Esophagus (tissue), 2 donors: ENCODE measurements at regions not wholly inside any gene's neighbourhood (a gene's known extent, or its start where the extent isn't known, plus 50 kb on each side); places are given as distances from the start of the nearest gene placed in this dataset.

ENCODE experiments used
- H3K27ac ChIP-seq, 2 donors: one replicate each; pipeline ENCODE4 v1.5.1; 2013; ENCODE audit warnings: low read depth in 2 of 2, mild to moderate bottlenecking in 2 of 2, inconsistent platforms in 1 of 2, low read length in 1 of 2, moderate library complexity in 1 of 2
- H3K27me3 ChIP-seq, 2 donors: one replicate each; pipeline ENCODE4 v1.6.1; 2013; ENCODE audit warnings: low read length in 2 of 2, control low read depth in 1 of 2, mild to moderate bottlenecking in 1 of 2; ENCODE audit not compliant: insufficient read depth in 2 of 2, control insufficient read depth in 1 of 2
- H3K36me3 ChIP-seq, 2 donors: one replicate each; pipeline ENCODE4 v1.6.1; 2013; ENCODE audit warnings: low read length in 1 of 2; ENCODE audit not compliant: control insufficient read depth in 2 of 2, insufficient read depth in 2 of 2
- H3K4me1 ChIP-seq, 2 donors: one replicate each; pipeline ENCODE4 v1.6.1; 2013; ENCODE audit warnings: low read length in 1 of 2; ENCODE audit not compliant: control insufficient read depth in 2 of 2, insufficient read depth in 2 of 2
- H3K4me3 ChIP-seq, 2 donors: one replicate each; pipeline ENCODE4 v1.5.1; 2013; ENCODE audit warnings: low read length in 2 of 2, mild to moderate bottlenecking in 2 of 2, low read depth in 1 of 2, moderate library complexity in 1 of 2
- H3K9me3 ChIP-seq, 2 donors: one replicate each; pipeline ENCODE4 v1.6.1; 2013; ENCODE audit warnings: mild to moderate bottlenecking in 2 of 2, low read depth in 1 of 2, low read length in 1 of 2, moderate library complexity in 1 of 2; ENCODE audit not compliant: control insufficient read depth in 2 of 2, insufficient read depth in 1 of 2
- WGBS, 2 donors: extraction: QIAGEN DNeasy Blood & Tissue Kit; methylation state at CpG; one replicate each; pipeline ENCODE4 v1.1.7; 2013; 5-methylcytosine and 5-hydroxymethylcytosine counted together
- donor health status: healthy with polysubstance abuse.
- donor health status: Bipolar disorder and iron deficiency.

DNA sequence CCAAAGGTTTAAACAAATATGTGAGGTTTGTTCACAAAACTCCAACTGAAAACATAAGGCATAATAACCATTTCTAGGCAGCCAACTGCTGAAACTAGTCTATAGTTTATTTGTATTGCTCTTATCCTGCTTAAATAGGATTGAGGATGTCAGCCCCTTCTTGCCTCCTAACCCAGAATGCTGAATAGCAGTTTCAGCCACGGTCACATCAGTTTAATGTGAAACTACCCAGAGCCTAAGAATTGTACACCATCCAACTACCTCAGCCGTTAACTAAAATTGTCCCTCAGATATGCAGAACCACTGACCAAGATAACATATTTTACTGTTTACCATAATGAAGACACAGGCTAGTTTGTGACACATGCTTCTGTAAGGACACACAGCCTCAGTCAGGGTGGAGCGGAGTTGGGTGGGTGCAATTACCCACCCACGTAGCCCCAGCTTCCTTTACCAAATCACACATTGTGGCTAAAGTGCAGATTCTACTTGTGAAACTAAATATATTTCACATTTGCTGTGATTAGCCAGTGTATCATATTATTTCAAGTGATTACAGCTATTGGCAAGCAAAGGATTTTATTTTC is 259.9 kb downstream of the EFNB2 start:
- WGBS, 2 donors: 79 to 80% methylated on average over 4 of the region's 4 CpGs
- Histone ChIP-seq H3K27ac (no peak overlapping the region), H3K27me3 (no peaks in the 10 kb centered on the region), H3K9me3 (no peaks in the 10 kb centered on the region), H3K4me3 (no peak overlapping the region), H3K36me3 (no peaks in the 10 kb centered on the region), H3K4me1 (no peaks in the 10 kb centered on the region)

DNA sequence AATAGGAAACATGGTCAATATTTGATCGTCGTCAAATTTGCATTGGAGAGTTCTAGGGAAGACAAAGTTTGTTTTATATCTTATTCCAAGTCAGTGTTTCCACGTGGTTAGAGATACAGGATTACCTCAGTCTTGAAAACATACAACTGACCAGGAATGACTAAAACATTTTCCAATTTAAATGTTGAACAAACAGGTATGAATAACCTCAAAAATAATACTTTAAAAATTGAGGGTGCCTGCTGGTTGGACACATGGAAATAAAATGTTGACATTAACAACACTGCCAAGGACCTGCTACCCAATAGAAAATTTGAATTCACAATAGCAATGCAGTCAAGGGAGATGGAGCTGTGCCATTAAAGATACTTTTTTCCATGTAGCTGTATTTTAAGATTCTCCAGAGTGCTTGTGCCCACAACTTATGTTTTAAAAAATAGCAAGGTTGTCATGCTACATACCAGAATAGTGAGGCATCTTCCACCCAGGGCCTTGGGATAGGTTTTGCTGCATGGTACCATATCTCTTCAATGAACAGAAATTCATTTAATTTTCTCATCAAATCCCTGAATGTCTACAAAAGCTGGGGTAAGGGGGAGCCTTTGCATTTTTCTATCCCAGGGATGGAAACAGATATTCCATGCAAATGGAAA is 260.8 kb downstream of the EFNB2 start:
- no peaks in the 10 kb centered on the region for H3K36me3 ChIP-seq
- H3K4me1 ChIP-seq: no peaks in the 10 kb centered on the region
- no peaks in the 10 kb centered on the region for H3K9me3 ChIP-seq
- no peak overlapping the region for H3K27ac ChIP-seq
- WGBS, 2 donors: 80 to 84% methylated on average over 3 of the region's 3 CpGs
- H3K27me3 ChIP-seq: no peaks in the 10 kb centered on the region
- no peak overlapping the region for H3K4me3 ChIP-seq

DNA sequence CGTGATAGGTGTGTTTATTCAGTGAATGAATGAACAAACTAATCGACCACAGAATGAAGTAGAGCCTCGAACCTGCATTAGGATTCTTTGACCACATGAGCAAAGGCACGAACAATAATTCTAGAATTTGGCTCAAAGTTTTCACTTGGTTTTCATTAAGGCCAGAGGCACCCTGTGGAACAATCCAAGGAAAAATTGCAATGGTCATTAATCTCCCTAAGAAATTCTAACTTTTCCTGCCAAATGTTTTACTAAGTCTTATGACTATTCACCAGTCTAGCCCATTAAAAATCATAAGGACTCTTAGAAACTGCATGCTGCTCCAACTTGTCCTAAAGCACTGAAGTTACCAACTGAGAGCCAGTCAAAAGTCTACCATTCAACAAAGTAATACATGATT is 271.7 kb downstream of the EFNB2 start:
- WGBS, 2 donors: 80 to 82% methylated on average over 4 of the region's 4 CpGs
- Histone ChIP-seq H3K9me3 (peaks cover 0 to 4% of the 10 kb centered on the region in 2 donors), H3K27me3 (no peaks in the 10 kb centered on the region), H3K27ac (no peak overlapping the region), H3K4me1 (no peaks in the 10 kb centered on the region), H3K36me3 (no peaks in the 10 kb centered on the region), H3K4me3 (no peak overlapping the region)

DNA sequence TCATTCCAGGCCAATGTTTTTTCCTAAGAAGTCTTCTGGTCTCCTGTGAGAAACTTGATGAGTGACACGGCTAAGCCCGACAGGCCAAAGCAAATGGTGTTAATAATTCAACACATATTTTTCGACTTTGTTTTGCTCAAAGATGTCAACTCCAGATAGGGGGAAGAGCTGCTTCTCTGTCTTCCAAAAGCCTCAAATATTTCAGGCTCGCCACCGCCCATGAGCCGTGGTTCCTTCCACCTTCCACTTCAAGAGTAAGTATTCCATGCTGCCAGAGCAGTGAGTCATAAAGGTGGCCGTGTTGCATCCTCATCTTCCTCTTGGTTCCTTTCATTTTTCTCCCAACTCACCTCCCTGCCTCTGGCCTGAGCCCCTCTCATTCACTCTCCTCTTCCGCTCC is 272.6 kb downstream of the EFNB2 start:
- H3K4me3 ChIP-seq: no peak overlapping the region
- H3K27me3 ChIP-seq: no peaks in the 10 kb centered on the region
- 87 to 91% methylated on average over 8 of the region's 8 CpGs for WGBS, 2 donors
- no peaks in the 10 kb centered on the region for H3K4me1 ChIP-seq
- H3K9me3 ChIP-seq: peaks cover 0 to 4% of the 10 kb centered on the region in 2 donors
- H3K36me3 ChIP-seq: no peaks in the 10 kb centered on the region
- no peak overlapping the region for H3K27ac ChIP-seq

DNA sequence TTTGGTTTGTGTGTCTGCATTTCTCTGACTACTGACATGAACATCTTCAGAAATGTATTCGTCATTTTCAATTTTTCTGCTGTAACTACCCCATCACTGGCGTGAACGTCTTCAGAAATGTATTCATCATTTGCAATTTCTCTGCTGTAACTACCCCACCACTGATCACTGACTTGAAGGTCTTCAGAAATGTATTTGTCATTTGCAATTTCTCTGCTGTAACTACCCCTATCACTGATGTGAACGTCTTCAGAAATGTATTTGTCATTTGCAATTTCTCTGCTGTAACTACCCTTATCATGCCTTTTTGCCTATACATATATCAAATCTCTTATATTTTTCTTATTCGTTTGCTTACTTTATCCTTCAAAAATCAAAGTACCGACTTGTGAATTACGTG is 274.0 kb downstream of the EFNB2 start:
- Histone ChIP-seq H3K27ac (no peak overlapping the region), H3K4me1 (no peaks in the 10 kb centered on the region), H3K36me3 (no peaks in the 10 kb centered on the region), H3K4me3 (no peak overlapping the region), H3K27me3 (no peaks in the 10 kb centered on the region), H3K9me3 (peaks cover 0 to 4% of the 10 kb centered on the region in 2 donors)
- WGBS, 2 donors: 90 to 92% methylated on average over 7 of the region's 7 CpGs

DNA sequence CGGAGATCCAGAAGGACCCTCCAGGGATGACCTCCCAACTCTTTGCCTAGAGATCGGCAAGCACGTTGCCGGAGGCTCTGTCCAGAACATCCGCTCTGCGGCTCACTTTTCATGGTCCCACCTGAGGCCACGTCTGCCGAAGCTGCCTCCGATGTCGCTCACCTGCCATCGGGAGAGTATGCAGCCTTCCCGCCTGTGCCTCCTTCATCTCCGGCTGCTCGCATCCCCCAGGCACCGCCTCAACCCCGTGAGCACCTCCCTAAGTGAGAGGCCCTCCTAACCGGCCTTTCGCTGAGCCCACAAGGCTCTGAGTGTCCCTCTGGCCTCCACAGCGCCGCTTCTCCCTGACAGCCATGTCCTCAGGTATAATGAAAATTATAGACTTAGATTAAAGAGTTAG is 275.1 kb downstream of the EFNB2 start:
- H3K4me3 ChIP-seq: no peak overlapping the region
- no peaks in the 10 kb centered on the region for H3K4me1 ChIP-seq
- peaks cover 0 to 4% of the 10 kb centered on the region in 2 donors for H3K9me3 ChIP-seq
- no peaks in the 10 kb centered on the region for H3K27me3 ChIP-seq
- H3K27ac ChIP-seq: no peak overlapping the region
- no peaks in the 10 kb centered on the region for H3K36me3 ChIP-seq
- WGBS, 2 donors: 96 to 98% methylated on average over 20 of the region's 20 CpGs

DNA sequence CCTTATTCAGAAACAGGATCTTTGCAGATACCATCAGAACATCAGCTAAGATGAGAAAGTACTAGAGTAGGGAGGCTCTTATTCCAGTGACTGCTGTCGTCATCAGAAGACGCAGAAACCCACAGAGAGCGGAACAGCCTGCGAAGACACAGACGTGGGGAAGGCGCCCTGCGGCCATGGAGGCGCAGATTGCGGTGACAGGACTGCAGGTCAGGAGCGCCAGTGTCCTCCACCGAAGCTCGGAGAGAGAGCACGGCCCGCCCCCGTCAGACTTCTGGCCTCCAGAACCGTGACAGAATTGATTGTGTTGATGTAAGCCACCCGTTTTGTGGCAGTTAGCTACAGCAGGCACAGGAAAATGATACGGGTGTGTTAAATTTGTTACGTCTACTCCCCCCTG is 275.5 kb downstream of the EFNB2 start:
- H3K27ac ChIP-seq: no peak overlapping the region
- H3K36me3 ChIP-seq: no peaks in the 10 kb centered on the region
- H3K27me3 ChIP-seq: no peaks in the 10 kb centered on the region
- WGBS, 2 donors: 95 to 96% methylated on average over 19 of the region's 19 CpGs
- H3K9me3 ChIP-seq: peaks cover 0 to 4% of the 10 kb centered on the region in 2 donors
- H3K4me3 ChIP-seq: no peak overlapping the region
- H3K4me1 ChIP-seq: no peaks in the 10 kb centered on the region

DNA sequence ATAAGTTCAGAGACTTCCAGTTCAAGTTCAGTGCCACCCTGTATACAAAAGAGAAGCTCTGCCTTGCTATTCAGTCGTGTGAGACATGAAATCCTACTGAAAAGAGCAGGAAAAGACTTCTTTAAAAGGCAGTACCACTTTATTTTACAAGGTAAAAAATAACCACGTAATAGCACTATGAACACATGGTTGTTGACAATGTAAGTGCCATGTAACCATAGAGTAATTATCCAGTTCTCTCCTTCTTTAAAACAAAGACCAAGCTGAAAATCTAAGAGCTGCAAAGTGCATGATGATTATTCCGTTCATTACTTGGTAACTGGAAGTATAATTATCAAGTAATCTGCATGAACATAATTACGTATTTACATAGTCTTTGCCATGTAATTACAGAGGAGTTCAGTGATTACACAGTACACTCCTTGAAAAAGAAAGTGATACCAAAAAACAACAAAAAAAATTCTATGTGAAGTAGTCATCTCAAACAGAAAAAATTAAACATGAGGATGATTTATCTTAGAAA is 288.7 kb downstream of the EFNB2 start:
- WGBS, 2 donors: 50 to 58% methylated on average over 4 of the region's 4 CpGs
- Histone ChIP-seq H3K27ac (no peak overlapping the region), H3K4me3 (no peak overlapping the region), H3K9me3 (no peaks in the 10 kb centered on the region), H3K36me3 (no peaks in the 10 kb centered on the region), H3K4me1 (no peaks in the 10 kb centered on the region), H3K27me3 (no peaks in the 10 kb centered on the region)

DNA sequence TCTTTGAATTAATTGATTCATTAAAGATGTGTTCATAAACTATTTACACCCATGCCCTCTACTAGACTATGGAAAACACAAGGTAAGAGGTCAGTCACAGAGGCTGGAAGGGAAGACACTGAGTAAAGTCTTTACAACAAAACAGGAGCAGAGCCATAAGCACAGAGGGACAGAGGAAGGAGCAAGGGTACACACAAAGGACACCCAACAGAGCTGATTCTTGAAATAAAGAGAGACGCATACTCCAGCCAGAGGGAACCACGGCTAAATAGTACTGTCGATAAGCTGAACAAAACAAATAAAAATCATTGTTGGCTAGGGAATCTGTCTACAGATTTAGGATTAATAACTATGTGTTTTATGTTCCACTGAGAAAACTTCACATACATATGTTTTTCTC is 289.2 kb downstream of the EFNB2 start:
- Histone ChIP-seq H3K4me3 (no peak overlapping the region), H3K36me3 (no peaks in the 10 kb centered on the region), H3K27ac (no peak overlapping the region), H3K4me1 (no peaks in the 10 kb centered on the region), H3K27me3 (no peaks in the 10 kb centered on the region), H3K9me3 (no peaks in the 10 kb centered on the region)
- 86 to 89% methylated on average over 3 of the region's 3 CpGs for WGBS, 2 donors

DNA sequence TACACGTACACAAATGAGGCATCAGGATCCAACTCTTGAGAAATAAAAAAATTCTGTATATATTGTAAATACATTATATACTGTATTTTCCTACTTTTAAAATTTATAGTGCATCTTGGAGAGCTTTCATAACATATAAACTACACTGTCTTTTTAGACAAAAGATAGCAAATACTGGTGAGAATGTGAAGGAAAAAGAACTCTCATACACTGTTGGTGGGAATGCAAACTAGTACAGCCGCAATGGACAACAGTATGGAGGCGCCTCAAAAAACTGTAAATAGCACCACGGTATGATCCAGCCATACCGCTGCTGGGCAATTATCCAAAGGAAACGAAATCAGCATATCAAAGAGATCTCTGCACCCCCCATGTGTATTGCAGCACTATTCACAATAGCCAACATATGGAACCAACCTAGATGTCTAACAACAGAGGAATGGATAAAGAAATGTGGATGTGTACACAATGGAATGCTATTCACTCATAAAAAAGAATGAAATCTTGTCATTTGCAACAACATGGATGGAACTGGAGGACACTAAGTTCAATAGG is 292.4 kb downstream of the EFNB2 start:
- WGBS, 2 donors: 82 to 86% methylated on average over 6 of the region's 6 CpGs
- H3K9me3 ChIP-seq: no peaks in the 10 kb centered on the region
- no peaks in the 10 kb centered on the region for H3K36me3 ChIP-seq
- H3K27ac ChIP-seq: no peak overlapping the region
- no peak overlapping the region for H3K4me3 ChIP-seq
- H3K4me1 ChIP-seq: no peaks in the 10 kb centered on the region
- no peaks in the 10 kb centered on the region for H3K27me3 ChIP-seq
